ENCODE measurements at regions not wholly inside any gene's neighbourhood (a gene's known extent, or its start where the extent isn't known, plus 50 kb on each side); places are given as distances from the start of the nearest gene placed in this dataset.

DNA sequence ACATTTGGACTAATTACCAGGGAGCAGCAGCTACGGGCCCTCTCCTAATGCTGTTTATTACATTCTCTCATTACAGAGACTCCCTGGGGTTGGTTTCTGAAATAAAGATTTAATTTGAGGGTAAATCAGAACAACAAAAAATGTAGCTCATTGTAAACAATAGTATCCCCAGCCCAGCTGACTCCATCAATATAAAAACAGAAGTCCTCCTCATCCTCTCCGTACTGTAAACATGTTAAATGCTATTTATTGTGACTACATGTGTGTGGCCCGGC, 670.4 kb downstream of the TOX3 start:
- H3K27ac ChIP-seq, result no peak overlapping the region
- no peak overlapping the region for H3K4me3 ChIP-seq
- DNase-seq (ENCODE audit: low spot score), result no peak
- TF ChIP-seq, protein P1, sequence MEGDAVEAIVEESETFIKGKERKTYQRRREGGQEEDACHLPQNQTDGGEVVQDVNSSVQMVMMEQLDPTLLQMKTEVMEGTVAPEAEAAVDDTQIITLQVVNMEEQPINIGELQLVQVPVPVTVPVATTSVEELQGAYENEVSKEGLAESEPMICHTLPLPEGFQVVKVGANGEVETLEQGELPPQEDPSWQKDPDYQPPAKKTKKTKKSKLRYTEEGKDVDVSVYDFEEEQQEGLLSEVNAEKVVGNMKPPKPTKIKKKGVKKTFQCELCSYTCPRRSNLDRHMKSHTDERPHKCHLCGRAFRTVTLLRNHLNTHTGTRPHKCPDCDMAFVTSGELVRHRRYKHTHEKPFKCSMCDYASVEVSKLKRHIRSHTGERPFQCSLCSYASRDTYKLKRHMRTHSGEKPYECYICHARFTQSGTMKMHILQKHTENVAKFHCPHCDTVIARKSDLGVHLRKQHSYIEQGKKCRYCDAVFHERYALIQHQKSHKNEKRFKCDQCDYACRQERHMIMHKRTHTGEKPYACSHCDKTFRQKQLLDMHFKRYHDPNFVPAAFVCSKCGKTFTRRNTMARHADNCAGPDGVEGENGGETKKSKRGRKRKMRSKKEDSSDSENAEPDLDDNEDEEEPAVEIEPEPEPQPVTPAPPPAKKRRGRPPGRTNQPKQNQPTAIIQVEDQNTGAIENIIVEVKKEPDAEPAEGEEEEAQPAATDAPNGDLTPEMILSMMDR (IDR thresholded peaks at IDR 0.05), result no peak

DNA sequence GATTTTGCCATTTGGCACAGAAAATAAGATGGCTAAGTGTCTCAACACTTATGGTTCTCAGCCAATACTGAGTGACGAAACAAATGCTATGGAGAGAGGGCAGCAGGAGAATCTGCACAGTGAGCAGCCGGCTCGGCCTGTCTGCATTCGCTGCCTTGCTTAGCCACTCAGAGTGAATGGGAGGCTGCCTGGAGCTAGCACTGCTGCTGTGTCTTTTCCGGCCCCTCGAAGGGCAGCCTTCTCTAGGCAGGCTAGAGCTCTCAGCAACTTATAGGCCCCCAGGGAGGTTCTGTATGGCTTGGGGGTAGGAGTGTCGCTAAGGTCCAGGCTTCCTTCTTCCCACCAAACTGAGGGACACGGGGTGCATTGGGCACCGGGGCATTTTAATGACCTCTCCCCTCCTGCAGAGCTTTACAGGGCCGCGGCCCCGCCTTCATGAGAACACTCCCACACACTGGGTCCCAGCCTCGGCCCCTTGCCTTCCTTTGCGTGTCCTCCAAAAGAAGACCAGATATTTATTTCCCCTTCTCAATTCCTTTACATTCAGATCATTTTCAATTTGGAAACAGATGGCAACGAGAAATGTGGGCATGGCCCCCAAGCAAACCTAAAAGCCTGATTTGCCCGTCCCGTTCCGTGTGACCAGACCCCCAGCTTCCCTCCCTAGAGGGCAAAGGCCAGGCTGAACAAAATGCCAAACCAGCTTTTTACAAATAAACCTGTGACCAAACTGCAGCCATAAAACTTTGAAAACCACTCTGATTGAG, 670.9 kb downstream of the TOX3 start:
- DNase-seq (ENCODE audit: low spot score), result no peak
- TF ChIP-seq, protein P1 (IDR thresholded peaks at IDR 0.05), result no peak
- H3K4me3 ChIP-seq, result no peak overlapping the region
- H3K27ac ChIP-seq, result no peak overlapping the region

DNA sequence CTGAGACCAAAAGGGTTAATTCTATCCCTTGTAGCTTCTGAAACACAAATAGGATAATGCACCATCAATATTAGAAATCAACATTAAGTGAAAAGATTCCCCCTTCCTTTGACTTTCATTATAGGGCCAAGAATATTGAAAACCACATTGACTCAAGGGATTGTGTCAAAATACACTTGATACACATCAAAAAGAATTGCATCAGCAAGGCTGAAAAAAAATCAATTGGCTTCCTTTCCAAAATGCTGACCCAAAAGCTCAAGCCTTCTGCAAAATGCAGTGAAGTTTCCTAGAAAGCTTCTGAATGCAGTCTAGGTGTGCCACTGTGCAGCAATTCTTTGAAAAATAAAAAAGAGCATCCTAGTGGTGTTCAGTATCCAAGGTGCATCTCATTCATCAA, 674.4 kb downstream of the TOX3 start:
- no peak overlapping the region for H3K4me3 ChIP-seq
- no peak for DNase-seq (ENCODE audit: low spot score)
- no peak overlapping the region for H3K27ac ChIP-seq
- TF ChIP-seq, protein P1 (IDR thresholded peaks at IDR 0.05), result no peak

DNA sequence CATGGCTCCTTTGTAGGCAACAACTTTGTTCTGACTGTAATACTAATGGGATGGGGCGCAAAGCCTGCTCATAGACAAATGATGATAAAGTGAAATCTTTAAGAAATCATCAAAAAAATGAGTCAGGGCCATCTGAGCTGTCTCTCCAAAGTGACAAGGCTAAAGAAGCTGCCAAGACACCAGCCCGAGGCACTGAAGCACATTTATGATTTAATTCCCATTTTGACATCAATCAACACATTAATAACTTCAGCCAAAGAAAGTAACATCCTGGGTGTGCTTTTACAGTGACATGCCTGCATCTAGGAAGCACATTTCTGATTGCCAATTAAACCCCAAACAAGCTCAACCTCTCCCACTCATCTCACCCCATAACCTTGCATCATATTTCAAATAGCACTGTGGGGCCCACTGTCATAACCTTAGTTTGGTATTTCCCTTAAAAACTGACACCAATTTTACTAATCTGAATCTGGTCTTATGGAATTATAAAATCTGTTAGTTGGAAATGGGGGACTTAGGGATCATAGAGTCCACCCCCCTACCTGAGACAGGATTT, 676.6 kb downstream of the TOX3 start:
- TF ChIP-seq, protein P1 (IDR thresholded peaks at IDR 0.05), result no peak
- no peak overlapping the region for H3K27ac ChIP-seq
- DNase-seq (ENCODE audit: low spot score), result no peak
- no peak overlapping the region for H3K4me3 ChIP-seq

GRCh38 chr16:51869176-51869575, 677.8 kb downstream of the TOX3 start:
- DNase-seq (ENCODE audit: low spot score), result no peak
- Histone ChIP-seq H3K4me3 (no peak overlapping the region), H3K27ac (no peak overlapping the region)
- TF ChIP-seq, protein P1 (IDR thresholded peaks at IDR 0.05), result no peak

DNA sequence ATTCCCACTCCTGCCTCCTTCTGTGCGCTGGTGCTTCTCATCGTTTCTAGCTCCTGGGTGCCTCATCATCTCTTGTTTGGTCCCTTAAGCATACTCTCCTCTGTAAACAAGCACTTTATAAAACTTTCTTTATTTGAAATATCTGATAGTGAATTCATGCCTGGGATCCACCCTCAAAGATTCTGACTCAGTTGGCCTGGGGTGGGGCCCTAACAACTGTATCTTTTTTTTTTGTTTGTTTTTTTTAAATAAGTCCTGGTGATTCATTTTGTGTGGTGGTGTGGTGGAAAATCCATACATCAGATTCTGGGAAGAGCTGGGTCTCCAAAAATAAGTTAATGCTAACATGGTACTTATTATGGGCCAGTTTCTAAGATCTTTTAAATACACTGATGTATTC, 678.3 kb downstream of the TOX3 start:
- Histone ChIP-seq H3K27ac (no peak overlapping the region), H3K4me3 (no peak overlapping the region)
- DNase-seq (ENCODE audit: low spot score), result no peak
- TF ChIP-seq, protein P1 (IDR thresholded peaks at IDR 0.05), result no peak

- Histone ChIP-seq H3K27ac (no peak overlapping the region), H3K4me3 (no peak overlapping the region)
- TF ChIP-seq, protein P1 (IDR thresholded peaks at IDR 0.05), result no peak
- DNase-seq (ENCODE audit: low spot score), result no peak
Observed at GRCh38 chr16:51867386-51868065, 679.4 kb downstream of the TOX3 start.
